Transverse colon (tissue), 4 donors: ENCODE measurements at regions not wholly inside any gene's neighbourhood (a gene's known extent, or its start where the extent isn't known, plus 50 kb on each side); places are given as distances from the start of the nearest gene placed in this dataset.

Experiments used
- DNase-seq: peaks from one replicate; pipeline ENCODE4 v3.0.0-alpha.2; 2019
- H3K27ac ChIP-seq, 4 donors: fragments of 200-600 bp; sonication (generic); 2 replicates each; pipeline ENCODE4 v1.5.1; 2016 to 2018; ENCODE audit warnings: inconsistent platforms in 4 of 4
- H3K27me3 ChIP-seq: fragments of 200-600 bp; sonication (generic); 2 replicates; pipeline ENCODE4 v1.5.1; 2017; ENCODE audit warnings: inconsistent platforms
- H3K36me3 ChIP-seq, 4 donors: fragments of 200-600 bp; sonication (generic); 2 replicates each; pipeline ENCODE4 v1.5.1; 2017 to 2019; ENCODE audit warnings: inconsistent platforms in 4 of 4
- H3K4me1 ChIP-seq, 4 donors: fragments of 200-600 bp; sonication (generic); 2 replicates each; pipeline ENCODE4 v1.5.1; 2017 to 2020; ENCODE audit warnings: inconsistent platforms in 4 of 4
- H3K4me3 ChIP-seq, 4 donors: fragments of 200-600 bp; sonication (generic); 1 replicate in 1 of 4; 2 replicates in 3 of 4; pipeline versions ENCODE4 v1.5.1 to v1.6.1; 2017 to 2019; ENCODE audit warnings: inconsistent platforms in 4 of 4
- H3K9me3 ChIP-seq, 2 donors: fragments of 200-600 bp; sonication (generic); 2 replicates each; pipeline ENCODE4 v1.5.1; 2017 to 2019; ENCODE audit warnings: inconsistent platforms in 2 of 2
- CTCF ChIP-seq, 5 experiments: fragments of 200-600 bp in 3 of 5; fragments of 450-650 bp in 2 of 5; sonication (generic) in 3 of 5; IDR thresholded peaks; 1 replicate in 2 of 5; 2 replicates in 3 of 5; pipeline ENCODE4 v1.5.1; 2016 to 2017; ENCODE audit warnings: antibody characterized with exemption in 5 of 5, inconsistent platforms in 3 of 5, mild to moderate bottlenecking in 2 of 5, moderate library complexity in 1 of 5
- EP300 ChIP-seq: sonication (generic); formaldehyde crosslinking; IDR thresholded peaks from one replicate; pipeline ENCODE4 v1.6.1; 2017; ENCODE audit warnings: antibody characterized with exemption, low read depth
- POLR2A ChIP-seq: fragments of 450-650 bp; IDR thresholded peaks from one replicate; pipeline ENCODE4 v1.6.1; 2016; ENCODE audit warnings: antibody characterized with exemption, mild to moderate bottlenecking, moderate library complexity
- POLR2AphosphoS5 ChIP-seq, 3 donors: sonication (generic); formaldehyde crosslinking; IDR thresholded peaks; one replicate each; pipeline ENCODE4 v1.6.1; 2016; ENCODE audit warnings: antibody characterized with exemption in 3 of 3
- WGBS, 2 donors: methylation state at CpG; one replicate each; pipeline ENCODE4 v1.1.5; 2018; ENCODE audit warnings: low coverage in 1 of 2; 5-methylcytosine and 5-hydroxymethylcytosine counted together
- in situ Hi-C, 4 donors: fragments of 200-750 bp; cut with MboI; loops; one replicate each; pipeline versions ENCODE4 v1.15.0 to v1.15.1; 2017; ENCODE audit warnings: low sequenced_read_pairs in 3 of 4, low pct_ligation_motif_present in 1 of 4, low pct_unique_long_range_greater_than_20kb in 1 of 4
- intact Hi-C: fragments of 100-400 bp; cut with DNase I; formaldehyde crosslinking; loops from one replicate; pipeline ENCODE4 v1.15.1; 2023; ENCODE audit warnings: low total_unique reads

- no peaks in the 10 kb centered on the region for H3K36me3 ChIP-seq
- 92 to 100% methylated on average over 1 of the region's 1 CpG for WGBS, 2 donors
- TF ChIP-seq POLR2A = no peak
- no peak for TF ChIP-seq CTCF (IDR thresholded peaks at IDR 0.05)
- TF ChIP-seq EP300 = no peak
- TF ChIP-seq POLR2AphosphoS5 (IDR thresholded peaks at IDR 0.05) = no peak
- no peak overlapping the region for H3K4me3 ChIP-seq
- no peaks in the 10 kb centered on the region for H3K9me3 ChIP-seq
- intact Hi-C loops = no loop called here
- H3K27me3 ChIP-seq = no peaks in the 10 kb centered on the region
- in situ Hi-C loops = no loop called here
- no peak overlapping the region for H3K27ac ChIP-seq
- no peak for DNase-seq
- H3K4me1 ChIP-seq = peaks cover 0 to 10% (median 0%) of the 10 kb centered on the region in 4 donors
Measured at GRCh38 chr13:76809389-76809788, 76.8 kb downstream of the KCTD12 start.

- no peaks in the 10 kb centered on the region for H3K27me3 ChIP-seq
- TF ChIP-seq CTCF (IDR thresholded peaks at IDR 0.05) (no peak), POLR2A (no peak), POLR2AphosphoS5 (IDR thresholded peaks at IDR 0.05) (no peak), EP300 (no peak)
- H3K36me3 ChIP-seq = no peaks in the 10 kb centered on the region
- DNase-seq = no peak
- H3K9me3 ChIP-seq = no peaks in the 10 kb centered on the region
- no peak overlapping the region for H3K27ac ChIP-seq
- H3K4me3 ChIP-seq = no peak overlapping the region
- 62 to 81% methylated on average over 2 of the region's 2 CpGs for WGBS, 2 donors
- in situ Hi-C loops (no loop called here), intact Hi-C loops (no loop called here)
- H3K4me1 ChIP-seq = peaks cover 0 to 6% (median 0%) of the 10 kb centered on the region in 4 donors
Measured at GRCh38 chr13:76808927-76809326, 77.3 kb downstream of the KCTD12 start.

GRCh38 chr13:76804801-76805200, 81.4 kb downstream of the KCTD12 start:
- H3K9me3 ChIP-seq = no peaks in the 10 kb centered on the region
- H3K4me1 ChIP-seq = peaks cover 0 to 3% (median 0%) of the 10 kb centered on the region in 4 donors
- in situ Hi-C loops = no loop called here
- H3K27me3 ChIP-seq = no peaks in the 10 kb centered on the region
- no peaks in the 10 kb centered on the region for H3K36me3 ChIP-seq
- no peak overlapping the region for H3K27ac ChIP-seq
- no peak overlapping the region for H3K4me3 ChIP-seq
- intact Hi-C loops = no loop called here
- TF ChIP-seq POLR2A = no peak
- no peak for TF ChIP-seq POLR2AphosphoS5 (IDR thresholded peaks at IDR 0.05)
- no peak for TF ChIP-seq CTCF (IDR thresholded peaks at IDR 0.05)
- TF ChIP-seq EP300 = no peak
- DNase-seq = no peak
- WGBS, 2 donors = 80 to 84% methylated on average over 4 of the region's 4 CpGs

- TF ChIP-seq CTCF (IDR thresholded peaks at IDR 0.05) (no peak), EP300 (no peak), POLR2AphosphoS5 (IDR thresholded peaks at IDR 0.05) (no peak), POLR2A (no peak)
- Histone ChIP-seq H3K4me3 (no peak overlapping the region), H3K4me1 (peaks cover 0 to 8% (median 0%) of the 10 kb centered on the region in 4 donors), H3K27me3 (no peaks in the 10 kb centered on the region), H3K9me3 (no peaks in the 10 kb centered on the region), H3K36me3 (no peaks in the 10 kb centered on the region), H3K27ac (no peak overlapping the region)
- WGBS, 2 donors = 40 to 89% methylated on average over 1 of the region's 1 CpG
- intact Hi-C loops = no loop called here
- no peak for DNase-seq
- in situ Hi-C loops = no loop called here
Measured at GRCh38 chr13:76803831-76804230, 82.4 kb downstream of the KCTD12 start.
